Lung (tissue), 11 donors: ENCODE measurements at regions not wholly inside any gene's neighbourhood (a gene's known extent, or its start where the extent isn't known, plus 50 kb on each side); places are given as distances from the start of the nearest gene placed in this dataset.

Experiments
- ATAC-seq: fragments of 200-7000 bp; cut with Tn5 transposase; one replicate; pipeline ENCODE4 v1.9.1; 2020; ENCODE audit warnings: moderate number of reproducible peaks; ENCODE audit not compliant: insufficient read depth, low FRiP score
- DNase-seq, 3 donors: peaks; one replicate each; pipeline ENCODE4 v3.0.0-alpha.2; 2013 to 2017
- H3K27ac ChIP-seq, 2 donors: one replicate each; pipeline ENCODE4 v1.5.1; 2013; ENCODE audit warnings: mild to moderate bottlenecking in 2 of 2, moderate library complexity in 2 of 2, control low read depth in 1 of 2, inconsistent platforms in 1 of 2, low read depth in 1 of 2, low read length in 1 of 2
- H3K27me3 ChIP-seq, 3 donors: one replicate each; pipeline ENCODE4 v1.5.1; 2013; ENCODE audit warnings: low read length in 2 of 3; ENCODE audit not compliant: control insufficient read depth in 3 of 3, insufficient read depth in 3 of 3
- H3K36me3 ChIP-seq, 4 donors: one replicate each; pipeline ENCODE4 v1.5.1; 2013; ENCODE audit warnings: low read length in 4 of 4, mild to moderate bottlenecking in 1 of 4, moderate library complexity in 1 of 4; ENCODE audit not compliant: control insufficient read depth in 4 of 4, insufficient read depth in 4 of 4
- H3K4me1 ChIP-seq, 5 donors: one replicate each; pipeline ENCODE4 v1.5.1; 2013; ENCODE audit warnings: low read length in 5 of 5, mild to moderate bottlenecking in 2 of 5, moderate library complexity in 1 of 5; ENCODE audit not compliant: control insufficient read depth in 5 of 5, insufficient read depth in 5 of 5
- H3K4me3 ChIP-seq: one replicate; pipeline ENCODE4 v1.5.1; 2013; ENCODE audit warnings: mild to moderate bottlenecking, control low read depth, moderate library complexity
- H3K9ac ChIP-seq, 2 donors: one replicate each; pipeline ENCODE4 v1.5.1; 2013; ENCODE audit warnings: low read length in 2 of 2, control low read depth in 1 of 2; ENCODE audit not compliant: insufficient read depth in 1 of 2
- H3K9me3 ChIP-seq, 4 donors: one replicate each; pipeline ENCODE4 v1.5.1; 2013; ENCODE audit warnings: low read length in 3 of 4, mild to moderate bottlenecking in 1 of 4, moderate library complexity in 1 of 4; ENCODE audit not compliant: control insufficient read depth in 4 of 4, insufficient read depth in 3 of 4
- CTCF ChIP-seq: IDR thresholded peaks from 2 replicates; pipeline ENCODE4 v1.5.1; 2012; ENCODE audit warnings: mild to moderate bottlenecking; ENCODE audit errors: control extremely low read depth, extremely low read depth
- WGBS, 2 donors: extraction: QIAGEN DNeasy Blood & Tissue Kit; methylation state at CpG; one replicate each; pipeline ENCODE4 v1.1.7; 2013; 5-methylcytosine and 5-hydroxymethylcytosine counted together
- donor health status: control.
- donor health status: control.
- donor health status: Bipolar disorder and iron deficiency.
- donor health status: healthy.
- donor health status: DM: yes; HTN: yes; CAD: no.

- peaks cover 0 to 9% (median 1%) of the 10 kb centered on the region in 5 donors for H3K4me1 ChIP-seq
- no peak overlapping the region for H3K9ac ChIP-seq
- no peak for TF ChIP-seq CTCF
- H3K4me3 ChIP-seq, result no peak overlapping the region
- ATAC-seq (no peak), DNase-seq (no peak)
- H3K36me3 ChIP-seq, result no peaks in the 10 kb centered on the region
- H3K9me3 ChIP-seq, result peaks cover 0 to 2% (median 0%) of the 10 kb centered on the region in 4 donors
- no peak overlapping the region for H3K27ac ChIP-seq
- H3K27me3 ChIP-seq, result peaks cover 0 to 3% (median 0%) of the 10 kb centered on the region in 3 donors
- 92 to 93% methylated on average over 13 of the region's 13 CpGs for whole genome bisulfite sequencing, 2 donors
Measured at GRCh38 chr2:205857520-205858237, 175.4 kb downstream of the NRP2 start.

- ATAC-seq, result no peak
- TF ChIP-seq CTCF, result no peak
- 68 to 69% methylated on average over 3 of the region's 3 CpGs for WGBS, 2 donors
- DNase-seq, result no peak
- no peak overlapping the region for H3K27ac ChIP-seq
- H3K36me3 ChIP-seq, result no peaks in the 10 kb centered on the region
- H3K4me3 ChIP-seq, result no peak overlapping the region
- peaks cover 0 to 13% (median 7%) of the 10 kb centered on the region in 5 donors for H3K4me1 ChIP-seq
- no peak overlapping the region for H3K9ac ChIP-seq
- H3K9me3 ChIP-seq, result no peaks in the 10 kb centered on the region
- peaks cover 0 to 3% (median 0%) of the 10 kb centered on the region in 3 donors for H3K27me3 ChIP-seq
Measured at GRCh38 chr2:205852457-205852856, 170.2 kb downstream of the NRP2 start.

- DNase-seq, result no peak
- H3K36me3 ChIP-seq, result no peaks in the 10 kb centered on the region
- H3K9me3 ChIP-seq, result no peaks in the 10 kb centered on the region
- H3K9ac ChIP-seq, result no peak overlapping the region
- H3K27me3 ChIP-seq, result peaks cover 0 to 3% (median 0%) of the 10 kb centered on the region in 3 donors
- no peak for ATAC-seq
- H3K27ac ChIP-seq, result no peak overlapping the region
- no peak for TF ChIP-seq CTCF
- H3K4me3 ChIP-seq, result no peak overlapping the region
- 89 to 90% methylated on average over 5 of the region's 5 CpGs for WGBS, 2 donors
- H3K4me1 ChIP-seq, result peaks cover 0 to 13% (median 7%) of the 10 kb centered on the region in 5 donors
Measured at GRCh38 chr2:205850611-205851010, 168.3 kb downstream of the NRP2 start.
